ENCODE measurements at regions not wholly inside any gene's neighbourhood (a gene's known extent, or its start where the extent isn't known, plus 50 kb on each side); places are given as distances from the start of the nearest gene placed in this dataset.

GRCh38 chr5:45094876-45095440, 286.2 kb downstream of the MRPS30 start:
- POLR2A ChIA-PET: no interaction called here
- CTCF ChIA-PET: no interaction called here
- H3K4me3 ChIP-seq (ENCODE audit: low read depth, low read length): no peak overlapping the region
- no peaks in the 10 kb centered on the region for H3K27me3 ChIP-seq (ENCODE audit: control insufficient read depth, insufficient read depth, low read length)
- H3K9me3 ChIP-seq (ENCODE audit: control insufficient read depth, insufficient read depth, low read length): no peaks in the 10 kb centered on the region
- no peak overlapping the region for H3K27ac ChIP-seq (ENCODE audit: low read depth, low read length)
- no peak for DNase-seq (ENCODE audit: low read depth, low spot score)
- no peak for TF ChIP-seq CTCF (IDR thresholded peaks at IDR 0.05; ENCODE audit: low read depth, low read length)

GRCh38 chr5:45098483-45098882, 289.7 kb downstream of the MRPS30 start:
- Histone ChIP-seq H3K27ac (ENCODE audit: low read depth, low read length) (no peak overlapping the region), H3K4me3 (ENCODE audit: low read depth, low read length) (no peak overlapping the region), H3K9me3 (ENCODE audit: control insufficient read depth, insufficient read depth, low read length) (peaks cover under 1% of the 10 kb centered on the region; the same call in 1 of the 2 replicates), H3K27me3 (ENCODE audit: control insufficient read depth, insufficient read depth, low read length) (no peaks in the 10 kb centered on the region)
- ChIA-PET POLR2A (no interaction called here), CTCF (no interaction called here)
- no peak for DNase-seq (ENCODE audit: low read depth, low spot score)
- no peak for TF ChIP-seq CTCF (IDR thresholded peaks at IDR 0.05; ENCODE audit: low read depth, low read length)

GRCh38 chr5:45101146-45101545, 292.4 kb downstream of the MRPS30 start:
- TF ChIP-seq CTCF (IDR thresholded peaks at IDR 0.05; ENCODE audit: low read depth, low read length): no peak
- no peak overlapping the region for H3K27ac ChIP-seq (ENCODE audit: low read depth, low read length)
- CTCF ChIA-PET: no interaction called here
- no peaks in the 10 kb centered on the region for H3K27me3 ChIP-seq (ENCODE audit: control insufficient read depth, insufficient read depth, low read length)
- H3K9me3 ChIP-seq (ENCODE audit: control insufficient read depth, insufficient read depth, low read length): peaks cover 7% of the 10 kb centered on the region
- POLR2A ChIA-PET: no interaction called here
- DNase-seq (ENCODE audit: low read depth, low spot score): no peak
- H3K4me3 ChIP-seq (ENCODE audit: low read depth, low read length): no peak overlapping the region

- Histone ChIP-seq H3K27me3 (ENCODE audit: control insufficient read depth, insufficient read depth, low read length) (no peaks in the 10 kb centered on the region), H3K9me3 (ENCODE audit: control insufficient read depth, insufficient read depth, low read length) (peaks cover 18% of the 10 kb centered on the region), H3K27ac (ENCODE audit: low read depth, low read length) (no peak overlapping the region), H3K4me3 (ENCODE audit: low read depth, low read length) (no peak overlapping the region)
- TF ChIP-seq CTCF (IDR thresholded peaks at IDR 0.05; ENCODE audit: low read depth, low read length): no peak
- ChIA-PET CTCF (no interaction called here), POLR2A (no interaction called here)
- no peak for DNase-seq (ENCODE audit: low read depth, low spot score)
Observed at GRCh38 chr5:45105491-45105994, 296.8 kb downstream of the MRPS30 start.

- Histone ChIP-seq H3K9me3 (ENCODE audit: control insufficient read depth, insufficient read depth, low read length) (peaks cover 15% of the 10 kb centered on the region), H3K27ac (ENCODE audit: low read depth, low read length) (no peak overlapping the region), H3K4me3 (ENCODE audit: low read depth, low read length) (no peak overlapping the region), H3K27me3 (ENCODE audit: control insufficient read depth, insufficient read depth, low read length) (no peaks in the 10 kb centered on the region)
- POLR2A ChIA-PET: no interaction called here
- no peak for TF ChIP-seq CTCF (IDR thresholded peaks at IDR 0.05; ENCODE audit: low read depth, low read length)
- DNase-seq (ENCODE audit: low read depth, low spot score): no peak
- CTCF ChIA-PET: no interaction called here
Observed at GRCh38 chr5:45109062-45109461, 300.3 kb downstream of the MRPS30 start.
